ENCODE measurements at regions not wholly inside any gene's neighbourhood (a gene's known extent, or its start where the extent isn't known, plus 50 kb on each side); places are given as distances from the start of the nearest gene placed in this dataset.
"Not testable (repeated sequence)": the region's sequence is repeated elsewhere in the genome, so short reads cannot be mapped to it uniquely, and the experiment has no call there.

DNA sequence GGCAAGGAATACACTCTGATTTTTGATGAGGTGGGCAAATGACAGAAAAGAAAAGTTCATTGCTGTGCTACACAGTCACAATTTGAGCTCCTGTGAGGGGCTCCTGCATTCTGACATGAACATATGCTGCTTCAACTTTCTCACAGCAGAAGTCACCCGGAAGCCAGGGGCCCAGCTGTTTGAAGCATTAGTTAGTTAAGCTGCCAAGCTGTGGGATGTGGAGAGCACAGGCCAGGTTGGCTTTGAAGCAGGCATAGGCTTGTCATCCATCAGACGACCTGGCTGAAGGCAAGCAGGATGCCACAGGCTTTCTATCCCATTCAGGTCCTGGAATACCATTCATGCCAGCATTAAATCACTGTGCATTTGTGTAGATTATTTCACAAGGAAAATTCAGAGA, 63.1 kb downstream of the MTNR1B start:
- no peak for DNase-seq (ENCODE audit: low spot score)

DNA sequence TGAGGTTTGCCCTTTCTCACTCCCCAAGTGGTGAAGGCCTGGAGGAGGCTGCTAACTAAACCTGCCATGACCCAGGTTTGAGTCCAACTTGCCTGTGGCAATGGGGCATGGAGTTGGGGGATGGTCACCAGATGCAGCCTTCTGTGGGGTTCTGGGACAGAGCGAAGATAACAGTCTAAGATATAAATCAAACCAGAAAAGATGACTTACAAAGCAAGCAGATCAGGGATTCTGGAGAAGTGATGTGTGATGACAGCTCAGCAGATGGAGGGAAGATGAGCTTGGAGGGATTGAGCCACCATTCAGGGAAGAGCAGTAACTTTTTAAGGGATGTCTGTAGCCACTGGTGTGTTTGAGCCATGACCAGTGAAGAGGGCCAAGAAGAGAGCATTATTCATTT, 63.6 kb downstream of the MTNR1B start:
- no peak for DNase-seq (ENCODE audit: low spot score)

DNA sequence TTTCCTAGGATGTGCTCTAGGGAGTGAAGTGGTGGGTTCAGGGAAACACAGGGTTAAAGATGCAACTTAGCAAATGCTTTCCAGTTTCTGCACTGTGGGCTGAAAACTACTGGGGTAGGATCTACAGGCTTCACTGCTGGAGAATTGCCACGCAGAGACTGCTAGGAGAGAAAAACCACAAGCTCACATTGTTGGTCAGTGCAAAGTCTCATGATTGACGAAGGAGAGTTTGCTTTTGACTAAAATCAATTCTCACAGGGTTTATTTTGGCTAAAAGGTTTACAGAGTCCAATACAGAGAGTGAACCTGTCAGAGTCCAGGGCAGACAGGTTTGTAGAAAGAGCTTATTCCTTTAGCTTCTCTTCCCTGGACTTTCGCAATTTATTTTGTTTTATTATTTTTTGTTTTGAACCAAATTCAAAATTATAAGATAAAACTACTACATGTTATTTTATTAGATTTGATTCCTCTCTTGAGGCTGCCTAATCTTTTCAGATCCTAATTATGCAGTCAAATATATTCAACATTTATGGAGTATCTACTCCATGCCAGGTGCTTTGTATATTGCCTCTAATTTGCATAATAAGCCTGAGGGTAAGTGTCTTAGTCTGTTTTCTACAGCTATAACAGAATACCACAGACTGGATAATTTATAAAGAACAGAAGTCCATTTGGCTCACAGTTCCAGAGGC, 64.7 kb downstream of the MTNR1B start:
- DNase-seq (ENCODE audit: low spot score) = no peak

DNA sequence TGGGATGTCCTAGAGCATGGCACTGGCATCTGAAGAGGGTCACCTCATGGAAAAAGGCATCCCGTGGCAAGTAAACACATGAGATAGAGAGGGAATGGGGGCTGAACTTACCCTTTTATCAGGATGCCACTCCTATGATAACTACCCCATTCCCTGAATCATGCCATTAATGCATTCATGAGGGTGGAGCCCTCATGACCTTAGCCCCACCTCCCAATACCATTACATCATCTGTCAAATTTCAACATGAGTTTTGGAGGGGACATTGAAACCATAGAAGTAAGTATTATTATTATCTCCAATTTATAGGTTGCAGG, 65.2 kb downstream of the MTNR1B start:
- DNase-seq (ENCODE audit: low spot score) = no peak

GRCh38 chr11:93038521-93038920, 69.1 kb downstream of the MTNR1B start:
- DNase-seq (ENCODE audit: low spot score) = no peak

- DNase-seq (ENCODE audit: low spot score) = no peak
Observed at GRCh38 chr11:93039531-93040240, 70.2 kb downstream of the MTNR1B start.

DNA sequence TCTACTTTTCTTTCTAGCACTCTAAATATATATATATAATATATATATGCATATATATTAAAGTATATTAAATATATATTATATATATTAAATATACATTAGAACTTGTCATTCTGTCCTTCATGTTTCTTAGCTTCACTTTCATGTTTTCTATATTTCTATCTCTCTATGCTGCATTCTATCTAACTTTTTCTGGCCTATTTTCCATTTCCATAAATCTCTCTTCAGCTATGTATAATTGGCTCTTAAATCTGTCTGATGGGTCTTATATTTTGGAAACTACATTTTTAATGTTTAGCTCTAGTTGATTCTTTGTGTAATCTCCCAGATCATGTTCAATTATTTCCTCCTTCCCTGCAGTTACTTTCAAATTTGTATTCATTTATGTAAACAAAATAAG, 72.2 kb downstream of the MTNR1B start:
- no peak for DNase-seq (ENCODE audit: low spot score)

GRCh38 chr11:93043186-93043585, 73.7 kb downstream of the MTNR1B start:
- DNase-seq (ENCODE audit: low spot score) = not testable (repeated sequence)

- no peak for DNase-seq (ENCODE audit: low spot score)
Observed at GRCh38 chr11:93049740-93050139, 80.3 kb downstream of the MTNR1B start.

DNA sequence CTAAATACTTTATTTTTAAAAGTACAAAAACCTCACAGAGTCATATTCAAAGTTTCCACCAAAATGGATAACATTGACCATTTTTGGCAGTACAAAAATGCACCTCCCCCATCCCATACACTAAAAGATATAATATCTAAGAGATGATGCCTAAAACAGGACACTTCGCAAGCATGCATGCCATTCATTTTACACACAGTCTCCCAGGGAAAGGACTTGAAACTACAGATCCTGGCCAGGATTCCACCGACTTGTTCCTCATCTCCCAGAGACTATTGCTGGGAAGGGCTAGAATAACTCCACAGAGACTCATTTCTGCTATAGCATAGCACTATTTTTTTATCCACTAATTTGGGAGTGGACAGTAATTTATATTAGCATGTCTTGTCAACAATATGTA, 81.7 kb downstream of the MTNR1B start:
- DNase-seq (ENCODE audit: low spot score) = no peak

DNA sequence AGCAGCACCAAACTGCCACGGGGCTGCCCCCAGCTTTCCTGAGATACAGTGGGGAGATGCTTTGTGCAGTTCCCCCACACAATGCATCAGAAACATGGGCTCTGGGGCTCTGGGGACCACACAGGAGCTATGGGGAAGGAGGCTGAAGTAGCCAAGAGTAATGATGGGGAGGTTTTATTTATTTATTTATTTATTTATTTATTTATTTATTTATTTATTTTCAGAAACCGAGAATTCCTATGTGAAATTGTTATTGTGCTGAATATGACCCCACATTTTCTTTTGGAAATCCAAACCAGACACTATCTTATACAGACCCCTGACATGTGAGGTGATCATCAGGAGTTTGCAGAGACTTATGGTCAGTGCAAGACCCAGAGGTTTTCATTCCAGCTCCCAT, 84.4 kb downstream of the MTNR1B start:
- DNase-seq (ENCODE audit: low spot score) = no peak

DNA sequence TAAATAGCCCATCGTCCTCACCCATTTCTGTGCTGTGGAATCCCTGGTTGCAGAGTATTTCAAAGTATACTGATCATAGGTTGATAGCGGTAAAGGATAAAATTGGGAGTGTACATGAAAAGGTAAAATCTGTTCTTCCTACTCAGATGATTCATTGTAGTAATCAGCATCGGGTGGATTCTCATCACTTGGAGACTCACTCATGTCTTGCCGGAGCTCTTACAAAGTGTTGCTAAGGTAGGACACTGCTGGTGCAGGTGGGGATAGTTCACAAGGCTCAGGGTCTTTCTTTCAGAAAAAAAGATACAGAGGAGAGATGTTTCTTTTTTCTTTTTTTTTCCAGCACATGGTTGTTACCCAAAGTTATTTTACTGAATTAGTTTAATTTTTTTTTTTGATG, 84.8 kb downstream of the MTNR1B start:
- DNase-seq (ENCODE audit: low spot score) = no peak

DNA sequence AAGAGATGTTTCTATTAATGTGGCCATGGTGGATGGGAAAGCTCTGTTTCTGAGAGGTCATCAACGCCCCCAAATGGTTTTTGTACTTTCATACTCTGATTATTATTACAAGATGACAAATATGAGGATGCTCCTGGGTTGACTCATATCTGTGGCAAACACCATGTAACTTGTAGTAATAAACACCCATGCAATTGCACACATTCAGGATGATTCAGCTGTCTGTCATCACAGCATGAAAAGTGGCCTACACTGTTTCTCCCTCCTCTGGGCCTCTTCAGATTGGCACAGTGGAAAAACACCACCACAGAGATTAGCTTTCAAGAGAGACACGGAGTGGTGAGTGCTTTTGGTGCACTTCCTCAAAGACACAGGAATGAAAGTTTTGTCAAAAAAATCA, 85.4 kb downstream of the MTNR1B start:
- peak; percentile 77 for DNase-seq (ENCODE audit: low spot score)

- no peak for DNase-seq (ENCODE audit: low spot score)
Observed at GRCh38 chr11:93059117-93059957, 89.9 kb downstream of the MTNR1B start.

DNA sequence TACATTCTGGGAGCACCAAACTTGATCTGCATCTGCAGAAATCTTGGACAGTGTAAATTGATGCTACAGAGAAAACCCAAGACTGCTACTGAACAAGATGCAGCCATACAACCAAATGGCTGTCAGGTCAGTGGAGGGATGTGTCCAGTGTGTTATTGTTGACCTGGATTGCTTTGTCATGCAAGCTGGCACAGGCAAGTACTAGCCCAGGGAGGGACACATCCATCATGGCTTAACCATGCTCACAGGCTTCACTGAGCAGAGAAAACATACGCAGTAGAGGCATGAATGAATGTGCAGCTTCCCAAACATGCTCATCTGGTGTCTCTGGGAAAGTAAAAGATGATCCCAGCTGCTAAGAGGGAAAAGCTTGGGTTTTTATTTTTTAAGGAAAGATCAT, 93.6 kb downstream of the MTNR1B start:
- DNase-seq (ENCODE audit: low spot score) = no peak

DNA sequence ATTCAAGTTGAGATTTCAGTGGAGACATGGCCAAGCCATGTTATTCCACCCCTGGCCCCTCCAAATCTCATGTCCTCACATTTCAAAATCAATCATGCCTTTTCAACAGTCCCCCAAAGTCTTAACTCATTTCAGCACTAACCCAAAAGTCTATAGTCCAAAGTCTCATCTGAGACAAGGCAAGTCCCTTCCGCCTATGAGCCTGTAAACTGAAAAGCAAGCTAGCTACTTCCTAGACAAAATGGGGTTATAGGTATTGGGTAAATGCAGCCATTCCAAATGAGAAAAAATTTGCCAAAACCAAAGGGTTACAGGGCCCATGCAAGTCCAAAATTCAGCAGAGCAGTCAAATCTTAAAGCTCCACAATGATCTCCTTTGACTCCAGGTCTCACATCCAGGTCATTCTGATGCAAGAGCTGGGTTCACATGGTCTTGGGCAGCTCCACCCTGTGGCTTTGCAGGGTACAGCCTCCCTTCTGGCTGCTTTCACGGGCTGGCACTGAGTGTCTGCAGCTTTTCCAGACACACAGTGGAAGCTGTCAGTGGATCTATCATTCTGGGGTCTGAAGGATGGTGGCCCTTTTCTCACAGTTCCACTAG, 95.7 kb downstream of the MTNR1B start:
- DNase-seq (ENCODE audit: low spot score) = not testable (repeated sequence)

- DNase-seq (ENCODE audit: low spot score) = no peak
Observed at GRCh38 chr11:93067881-93068390, 98.5 kb downstream of the MTNR1B start.

DNA sequence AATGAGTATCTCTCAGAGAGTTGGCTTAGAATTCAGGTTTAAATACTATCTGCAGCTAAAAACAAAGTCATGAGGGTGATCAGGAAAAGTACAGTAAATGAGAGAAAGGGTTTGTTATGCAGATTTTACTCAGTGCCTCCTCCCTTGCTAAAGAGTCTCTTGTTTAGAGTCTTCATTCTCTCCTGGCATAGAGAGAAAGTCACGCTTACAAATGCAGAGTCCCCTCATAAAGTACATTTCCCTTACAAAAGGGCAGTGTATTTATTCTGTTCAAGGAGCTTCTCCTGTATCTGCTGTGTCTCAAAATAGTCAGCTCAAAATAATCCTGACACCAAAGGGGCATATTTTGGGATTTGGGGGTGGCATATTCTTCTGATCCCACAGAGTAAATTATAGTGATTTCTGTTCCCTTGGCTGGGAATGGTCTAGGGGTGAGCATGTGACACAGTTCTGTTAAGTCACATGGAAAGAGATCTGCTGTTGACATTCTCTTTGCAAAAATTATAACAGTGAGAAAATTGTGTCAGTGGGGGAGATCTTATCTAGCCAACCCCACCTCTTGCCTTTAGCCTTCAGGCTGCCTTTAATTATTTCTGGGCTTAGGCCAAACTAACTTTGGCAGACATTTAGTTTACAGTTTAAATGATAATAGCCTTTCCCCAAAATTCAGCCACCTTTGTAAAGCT, 102.9 kb downstream of the MTNR1B start:
- DNase-seq (ENCODE audit: low spot score) = no peak

DNA sequence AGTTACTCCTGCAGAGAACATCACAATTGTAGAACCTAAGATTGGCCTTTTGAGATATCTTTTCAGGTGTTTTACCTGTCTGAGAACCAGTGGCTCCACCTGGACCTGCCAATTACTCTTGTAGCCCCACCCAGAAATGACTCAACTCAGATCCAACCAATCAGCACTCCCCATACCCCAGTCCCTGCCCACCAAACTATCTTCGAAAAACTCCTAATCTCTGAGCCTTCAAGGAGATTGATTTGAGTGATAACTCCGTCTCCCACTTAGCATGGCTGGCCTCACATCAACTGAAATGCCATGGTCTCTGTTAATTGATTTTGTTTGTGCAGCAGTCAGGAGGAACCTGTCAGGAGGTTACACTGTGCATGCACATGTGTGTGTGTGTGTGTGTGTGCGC, 103.6 kb downstream of the MTNR1B start:
- no peak for DNase-seq (ENCODE audit: low spot score)

DNA sequence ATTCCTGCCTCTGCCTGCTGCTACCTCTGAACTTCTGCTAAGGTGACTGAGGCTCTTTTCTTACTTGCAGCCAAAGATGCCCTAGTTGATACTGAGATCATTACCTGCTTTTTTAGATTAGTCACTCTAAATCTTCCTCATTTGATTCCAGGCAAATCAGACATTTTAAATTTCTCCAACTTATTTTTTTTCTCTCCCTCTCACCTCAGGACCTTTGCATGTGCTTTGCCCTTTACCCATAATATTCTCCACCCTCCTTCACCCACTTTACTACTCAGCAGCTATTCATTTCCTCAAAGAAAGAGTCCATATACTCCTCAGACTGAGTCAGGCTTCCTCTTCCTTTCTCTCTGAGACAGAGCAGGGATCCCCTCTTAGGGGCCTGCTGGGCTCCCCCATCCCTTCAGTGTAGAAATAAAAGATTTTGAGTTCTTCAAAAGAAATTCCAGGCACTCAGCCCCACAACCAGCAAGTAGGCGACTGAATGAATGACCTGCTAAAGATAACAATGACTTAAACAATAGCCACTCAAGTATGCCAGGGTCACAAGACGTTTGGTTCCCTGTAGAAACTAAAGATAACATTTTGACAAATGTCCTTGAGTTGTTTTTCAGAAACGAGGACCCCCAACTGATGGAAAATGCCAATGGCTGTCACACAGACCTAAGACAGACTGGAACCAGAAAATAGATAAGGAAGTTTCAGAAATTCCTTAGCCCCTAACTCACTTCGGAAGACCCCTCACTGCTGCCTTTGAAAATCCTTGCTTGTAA, 104.2 kb downstream of the MTNR1B start:
- no peak for DNase-seq (ENCODE audit: low spot score)

GRCh38 chr11:93074352-93074751, 104.9 kb downstream of the MTNR1B start:
- DNase-seq (ENCODE audit: low spot score) = no peak
